Transverse colon (tissue), 4 donors: ENCODE measurements at regions not wholly inside any gene's neighbourhood (a gene's known extent, or its start where the extent isn't known, plus 50 kb on each side); places are given as distances from the start of the nearest gene placed in this dataset.
"Not testable (repeated sequence)": the region's sequence is repeated elsewhere in the genome, so short reads cannot be mapped to it uniquely, and the experiment has no call there.

ENCODE experiments used
- DNase-seq: peaks from one replicate; pipeline ENCODE4 v3.0.0-alpha.2; 2019
- H3K27ac ChIP-seq, 4 donors: fragments of 200-600 bp; sonication (generic); 2 replicates each; pipeline ENCODE4 v1.5.1; 2016 to 2018; ENCODE audit warnings: inconsistent platforms in 4 of 4
- H3K27me3 ChIP-seq: fragments of 200-600 bp; sonication (generic); 2 replicates; pipeline ENCODE4 v1.5.1; 2017; ENCODE audit warnings: inconsistent platforms
- H3K36me3 ChIP-seq, 4 donors: fragments of 200-600 bp; sonication (generic); 2 replicates each; pipeline ENCODE4 v1.5.1; 2017 to 2019; ENCODE audit warnings: inconsistent platforms in 4 of 4
- H3K4me1 ChIP-seq, 4 donors: fragments of 200-600 bp; sonication (generic); 2 replicates each; pipeline ENCODE4 v1.5.1; 2017 to 2020; ENCODE audit warnings: inconsistent platforms in 4 of 4
- H3K4me3 ChIP-seq, 4 donors: fragments of 200-600 bp; sonication (generic); 1 replicate in 1 of 4; 2 replicates in 3 of 4; pipeline versions ENCODE4 v1.5.1 to v1.6.1; 2017 to 2019; ENCODE audit warnings: inconsistent platforms in 4 of 4
- H3K9me3 ChIP-seq, 2 donors: fragments of 200-600 bp; sonication (generic); 2 replicates each; pipeline ENCODE4 v1.5.1; 2017 to 2019; ENCODE audit warnings: inconsistent platforms in 2 of 2
- CTCF ChIP-seq, 5 experiments: fragments of 200-600 bp in 3 of 5; fragments of 450-650 bp in 2 of 5; sonication (generic) in 3 of 5; IDR thresholded peaks; 1 replicate in 2 of 5; 2 replicates in 3 of 5; pipeline ENCODE4 v1.5.1; 2016 to 2017; ENCODE audit warnings: antibody characterized with exemption in 5 of 5, inconsistent platforms in 3 of 5, mild to moderate bottlenecking in 2 of 5, moderate library complexity in 1 of 5
- EP300 ChIP-seq: sonication (generic); formaldehyde crosslinking; IDR thresholded peaks from one replicate; pipeline ENCODE4 v1.6.1; 2017; ENCODE audit warnings: antibody characterized with exemption, low read depth
- POLR2A ChIP-seq: fragments of 450-650 bp; IDR thresholded peaks from one replicate; pipeline ENCODE4 v1.6.1; 2016; ENCODE audit warnings: antibody characterized with exemption, mild to moderate bottlenecking, moderate library complexity
- POLR2AphosphoS5 ChIP-seq, 3 donors: sonication (generic); formaldehyde crosslinking; IDR thresholded peaks; one replicate each; pipeline ENCODE4 v1.6.1; 2016; ENCODE audit warnings: antibody characterized with exemption in 3 of 3
- WGBS, 2 donors: methylation state at CpG; one replicate each; pipeline ENCODE4 v1.1.5; 2018; ENCODE audit warnings: low coverage in 1 of 2; 5-methylcytosine and 5-hydroxymethylcytosine counted together
- in situ Hi-C, 4 donors: fragments of 200-750 bp; cut with MboI; loops; one replicate each; pipeline versions ENCODE4 v1.15.0 to v1.15.1; 2017; ENCODE audit warnings: low sequenced_read_pairs in 3 of 4, low pct_ligation_motif_present in 1 of 4, low pct_unique_long_range_greater_than_20kb in 1 of 4
- intact Hi-C: fragments of 100-400 bp; cut with DNase I; formaldehyde crosslinking; loops from one replicate; pipeline ENCODE4 v1.15.1; 2023; ENCODE audit warnings: low total_unique reads

- Histone ChIP-seq H3K27ac (no peak overlapping the region), H3K36me3 (no peaks in the 10 kb centered on the region), H3K27me3 (no peaks in the 10 kb centered on the region), H3K4me1 (no peaks in the 10 kb centered on the region), H3K9me3 (no peaks in the 10 kb centered on the region), H3K4me3 (no peak overlapping the region)
- 67 to 72% methylated on average over 1 of the region's 1 CpG for WGBS, 2 donors
- in situ Hi-C loops, result no loop called here
- DNase-seq, result no peak
- TF ChIP-seq EP300, result no peak
- no peak for TF ChIP-seq POLR2A
- TF ChIP-seq CTCF (IDR thresholded peaks at IDR 0.05), result no peak
- TF ChIP-seq POLR2AphosphoS5 (IDR thresholded peaks at IDR 0.05), result no peak
- intact Hi-C loops, result no loop called here
These were observed 110.9 kb upstream of the TSPAN8 start for GRCh38 chr12:71268598-71269280.

GRCh38 chr12:71266606-71267005 lies 108.8 kb upstream of the TSPAN8 start:
- no peak for TF ChIP-seq EP300
- TF ChIP-seq POLR2AphosphoS5 (IDR thresholded peaks at IDR 0.05), result no peak
- no peak for TF ChIP-seq CTCF (IDR thresholded peaks at IDR 0.05)
- no peak for TF ChIP-seq POLR2A
- Histone ChIP-seq H3K36me3 (no peaks in the 10 kb centered on the region), H3K4me3 (no peak overlapping the region), H3K9me3 (no peaks in the 10 kb centered on the region), H3K4me1 (no peaks in the 10 kb centered on the region), H3K27ac (no peak overlapping the region), H3K27me3 (no peaks in the 10 kb centered on the region)
- in situ Hi-C loops, result no loop called here
- no peak for DNase-seq
- 76 to 78% methylated on average over 4 of the region's 4 CpGs for WGBS, 2 donors
- intact Hi-C loops, result no loop called here

GRCh38 chr12:71265731-71266130 lies 107.9 kb upstream of the TSPAN8 start:
- in situ Hi-C loops, H3K36me3 ChIP-seq, H3K9me3 ChIP-seq, H3K4me1 ChIP-seq, intact Hi-C loops, H3K27me3 ChIP-seq, H3K4me3 ChIP-seq, DNase-seq, H3K27ac ChIP-seq: not testable (repeated sequence)
- 83% methylated on average over 1 of the region's 3 CpGs; no CpG with 5 or more reads in 1 of the 2 donors for WGBS, 2 donors

- H3K27ac ChIP-seq, result no peak overlapping the region
- intact Hi-C loops (no loop called here), in situ Hi-C loops (no loop called here)
- WGBS, 2 donors, result 88 to 92% methylated on average over 3 of the region's 3 CpGs
- H3K27me3 ChIP-seq, result no peaks in the 10 kb centered on the region
- no peak for TF ChIP-seq POLR2AphosphoS5 (IDR thresholded peaks at IDR 0.05)
- TF ChIP-seq EP300, result no peak
- no peak for TF ChIP-seq CTCF (IDR thresholded peaks at IDR 0.05)
- TF ChIP-seq POLR2A, result no peak
- no peak for DNase-seq
- H3K36me3 ChIP-seq, result no peaks in the 10 kb centered on the region
- H3K9me3 ChIP-seq, result no peaks in the 10 kb centered on the region
- H3K4me3 ChIP-seq, result no peak overlapping the region
- H3K4me1 ChIP-seq, result no peaks in the 10 kb centered on the region
These were observed 104.7 kb upstream of the TSPAN8 start for GRCh38 chr12:71262466-71262865.

GRCh38 chr12:71252473-71252872 lies 94.7 kb upstream of the TSPAN8 start:
- no peaks in the 10 kb centered on the region for H3K4me1 ChIP-seq
- no peak overlapping the region for H3K4me3 ChIP-seq
- no peaks in the 10 kb centered on the region for H3K27me3 ChIP-seq
- intact Hi-C loops, result no loop called here
- in situ Hi-C loops, result no loop called here
- DNase-seq, result no peak
- H3K27ac ChIP-seq, result no peak overlapping the region
- H3K36me3 ChIP-seq, result no peaks in the 10 kb centered on the region
- TF ChIP-seq CTCF (IDR thresholded peaks at IDR 0.05), result no peak
- no peak for TF ChIP-seq POLR2A
- no peak for TF ChIP-seq POLR2AphosphoS5 (IDR thresholded peaks at IDR 0.05)
- no peak for TF ChIP-seq EP300
- peaks cover 20 to 24% of the 10 kb centered on the region in 2 donors for H3K9me3 ChIP-seq
- 53 to 71% methylated on average over 2 of the region's 2 CpGs for WGBS, 2 donors
